HS-27A (cell line): ENCODE measurements at regions not wholly inside any gene's neighbourhood (a gene's known extent, or its start where the extent isn't known, plus 50 kb on each side); places are given as distances from the start of the nearest gene placed in this dataset.
A peak's percentile ranks its signal among the peaks of the same experiment; 100 is the strongest.
"Not testable (repeated sequence)": the region's sequence is repeated elsewhere in the genome, so short reads cannot be mapped to it uniquely, and the experiment has no call there.

Experiments used
- DNase-seq: peaks from one replicate; pipeline ENCODE4 v3.0.0-alpha.2; 2012; ENCODE audit warnings: low read depth, missing footprints

DNA sequence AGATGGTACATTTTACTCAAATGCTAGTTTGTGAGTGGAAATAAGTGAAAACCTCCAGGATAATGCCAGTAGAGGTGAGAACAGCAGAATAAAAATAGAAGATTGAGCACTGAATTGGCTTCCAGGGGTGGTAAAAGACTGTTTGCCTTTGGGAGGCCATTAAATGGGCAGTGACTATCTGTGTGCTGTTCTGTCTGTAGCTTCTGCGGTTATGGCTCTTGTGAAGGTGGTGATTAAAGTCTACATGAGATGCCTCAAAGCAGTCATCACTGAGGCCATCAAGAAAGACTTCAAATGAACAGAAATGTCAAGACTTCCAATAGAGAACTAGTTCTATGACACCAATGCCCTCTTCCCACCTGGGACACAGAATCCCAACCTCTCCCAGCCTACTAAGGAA lies 108.8 kb downstream of the EFHB start:
- no peak for DNase-seq

DNA sequence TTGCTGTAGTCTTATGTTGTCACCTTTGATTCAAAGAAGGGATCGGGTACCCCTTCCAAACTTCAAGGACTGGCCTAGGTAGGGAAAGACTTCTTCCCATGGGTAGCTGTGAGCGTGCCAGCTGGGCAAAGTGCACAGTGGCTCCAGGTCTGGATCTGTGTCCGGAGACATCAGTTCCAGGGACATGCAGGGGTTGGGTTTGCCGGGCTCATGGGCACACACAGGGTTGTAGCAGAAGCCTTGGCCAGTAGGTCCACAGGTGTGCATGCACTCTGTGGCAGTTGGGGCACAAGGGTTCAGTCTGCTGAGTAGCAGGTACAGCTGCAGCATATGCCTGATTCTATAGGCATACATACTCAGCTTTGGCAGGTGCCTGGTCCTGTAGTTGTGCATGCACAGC lies 111.2 kb downstream of the EFHB start:
- DNase-seq, result no peak

- DNase-seq, result no peak
Measured at GRCh38 chr3:19816631-19817030, 117.4 kb downstream of the EFHB start.

GRCh38 chr3:19815805-19816204 lies 118.2 kb downstream of the EFHB start:
- DNase-seq, result no peak

- not testable (repeated sequence) for DNase-seq
Measured at GRCh38 chr3:19813743-19814142, 120.3 kb downstream of the EFHB start.

DNA sequence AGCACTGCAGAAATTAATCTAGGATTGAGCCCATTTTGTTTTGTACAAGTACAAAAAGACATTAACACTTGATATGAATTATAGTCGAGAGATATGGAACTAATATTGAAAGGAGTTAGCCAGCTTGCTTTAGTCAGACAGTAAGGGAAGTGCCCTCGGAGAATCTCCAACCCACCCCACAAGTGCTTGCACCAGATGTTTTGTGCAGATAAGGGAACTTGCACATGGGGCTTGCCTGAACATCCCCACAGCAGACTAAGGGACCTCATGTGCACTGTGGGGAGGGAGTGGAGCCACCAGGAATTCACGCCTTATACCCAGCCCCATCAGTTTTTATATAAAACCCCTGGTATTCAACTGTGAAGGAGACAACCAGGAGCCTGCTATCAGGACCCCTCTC lies 122.3 kb downstream of the EFHB start:
- no peak for DNase-seq

DNA sequence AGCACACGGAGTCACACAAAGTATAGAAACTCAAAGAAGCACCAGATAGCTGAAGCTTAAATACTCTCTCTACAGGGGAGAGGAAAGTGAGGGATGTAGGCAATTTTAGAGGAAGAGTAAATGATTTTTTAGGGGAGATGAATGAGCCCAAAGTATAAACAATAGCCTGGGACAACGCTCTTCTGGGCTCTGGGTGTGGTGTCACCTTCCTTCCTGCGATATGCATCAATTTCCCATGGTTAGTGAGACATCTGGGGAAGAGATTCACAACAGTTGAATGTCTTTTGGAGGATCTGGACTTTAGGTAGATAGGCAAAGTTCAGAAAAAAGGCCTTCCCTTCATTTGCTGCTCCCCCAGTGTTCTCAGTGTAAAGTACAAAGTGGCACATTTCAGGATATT lies 125.2 kb downstream of the EFHB start:
- DNase-seq, result no peak

DNA sequence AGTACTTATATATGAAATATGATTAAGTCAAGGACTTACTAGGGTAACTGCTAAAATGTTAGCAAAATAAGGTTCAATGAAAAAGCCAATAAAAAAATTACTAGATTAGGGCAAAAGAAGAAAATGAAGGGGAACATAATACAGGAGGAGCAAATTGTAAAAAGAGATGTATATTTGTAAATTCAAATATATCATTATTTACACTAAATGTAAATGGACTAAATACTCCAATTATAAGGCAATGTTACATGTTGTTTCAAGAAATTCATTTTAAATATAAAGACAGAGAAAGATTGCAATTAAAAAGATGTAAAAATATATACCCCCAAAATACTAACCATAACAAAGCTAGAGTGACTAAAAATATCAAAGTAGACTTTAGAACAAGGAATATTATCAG lies 134.1 kb downstream of the EFHB start:
- DNase-seq, result no peak

DNA sequence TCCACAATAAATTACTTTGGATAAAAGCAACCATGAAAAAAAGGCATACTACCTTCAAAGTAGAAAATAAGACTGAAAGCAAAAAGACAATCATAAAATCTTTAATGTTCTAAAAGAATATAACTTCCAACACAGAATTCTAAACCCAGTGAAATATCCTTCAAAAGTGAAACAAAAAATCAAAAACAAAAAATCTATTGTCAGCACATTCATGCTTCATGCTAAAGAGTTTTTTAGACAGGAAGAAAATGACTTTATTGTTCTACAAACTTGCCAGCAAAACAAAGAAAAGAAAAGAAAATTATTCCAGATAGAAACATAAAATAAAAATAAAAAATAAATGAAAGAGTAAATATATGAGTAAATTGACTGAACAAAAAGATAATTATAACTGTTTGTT lies 134.9 kb downstream of the EFHB start:
- no peak for DNase-seq

- no peak for DNase-seq
Measured at GRCh38 chr3:19798324-19798723, 135.7 kb downstream of the EFHB start.

GRCh38 chr3:19792388-19792787 lies 141.6 kb downstream of the EFHB start:
- no peak for DNase-seq

GRCh38 chr3:19775765-19776164 lies 158.3 kb downstream of the EFHB start:
- no peak for DNase-seq

- no peak for DNase-seq
Measured at GRCh38 chr3:19769694-19770093, 164.3 kb downstream of the EFHB start.

DNA sequence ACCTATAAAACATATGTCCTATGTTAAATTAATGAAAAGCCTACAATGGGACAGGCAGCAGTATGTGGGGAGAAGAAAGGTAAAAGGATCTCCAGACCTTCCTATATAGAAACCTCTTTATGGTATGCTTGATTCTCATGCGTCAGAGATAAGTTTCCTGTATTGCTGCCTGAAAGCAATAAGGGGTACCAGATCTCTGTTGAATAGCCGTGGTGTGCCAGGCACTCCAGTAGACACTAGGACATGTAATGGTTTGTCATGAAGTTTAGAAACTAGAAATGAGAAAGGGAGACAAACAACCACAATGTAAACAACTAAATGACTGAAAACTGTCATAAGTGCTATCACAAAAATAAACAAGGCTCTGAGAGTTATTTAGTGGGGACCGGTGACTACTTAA lies 168.1 kb downstream of the EFHB start:
- no peak for DNase-seq

GRCh38 chr3:19757773-19758172 lies 176.2 kb downstream of the EFHB start:
- DNase-seq, result peak; percentile 27

DNA sequence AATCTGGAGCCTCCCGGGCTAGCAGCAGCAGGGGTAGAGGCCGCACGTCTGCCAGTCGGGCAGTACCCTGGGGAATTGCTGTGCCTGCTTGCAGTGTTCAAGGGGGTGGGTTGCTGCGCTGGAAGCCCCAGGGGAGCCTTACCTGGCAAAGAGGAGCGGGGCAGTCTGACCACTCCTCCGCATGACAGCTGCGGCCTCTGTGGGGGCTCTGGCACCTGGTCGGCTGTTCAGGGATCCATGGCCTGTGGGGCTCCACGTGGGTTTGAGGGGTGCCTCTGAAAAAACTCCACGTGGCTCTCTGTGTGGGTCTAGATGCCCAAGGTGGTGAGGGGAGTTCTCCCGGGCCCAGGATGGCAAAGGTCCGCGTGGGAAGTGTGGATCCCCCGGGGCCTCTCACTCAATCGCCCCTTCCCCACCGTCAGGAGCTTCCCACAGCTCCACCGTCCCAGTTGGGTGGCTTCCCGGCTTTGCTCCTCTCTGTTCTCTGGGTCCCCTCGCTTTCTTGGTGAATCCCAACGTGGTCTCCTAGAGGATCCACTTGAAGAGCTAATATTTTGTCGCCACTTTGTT lies 184.5 kb downstream of the EFHB start:
- no peak for DNase-seq

DNA sequence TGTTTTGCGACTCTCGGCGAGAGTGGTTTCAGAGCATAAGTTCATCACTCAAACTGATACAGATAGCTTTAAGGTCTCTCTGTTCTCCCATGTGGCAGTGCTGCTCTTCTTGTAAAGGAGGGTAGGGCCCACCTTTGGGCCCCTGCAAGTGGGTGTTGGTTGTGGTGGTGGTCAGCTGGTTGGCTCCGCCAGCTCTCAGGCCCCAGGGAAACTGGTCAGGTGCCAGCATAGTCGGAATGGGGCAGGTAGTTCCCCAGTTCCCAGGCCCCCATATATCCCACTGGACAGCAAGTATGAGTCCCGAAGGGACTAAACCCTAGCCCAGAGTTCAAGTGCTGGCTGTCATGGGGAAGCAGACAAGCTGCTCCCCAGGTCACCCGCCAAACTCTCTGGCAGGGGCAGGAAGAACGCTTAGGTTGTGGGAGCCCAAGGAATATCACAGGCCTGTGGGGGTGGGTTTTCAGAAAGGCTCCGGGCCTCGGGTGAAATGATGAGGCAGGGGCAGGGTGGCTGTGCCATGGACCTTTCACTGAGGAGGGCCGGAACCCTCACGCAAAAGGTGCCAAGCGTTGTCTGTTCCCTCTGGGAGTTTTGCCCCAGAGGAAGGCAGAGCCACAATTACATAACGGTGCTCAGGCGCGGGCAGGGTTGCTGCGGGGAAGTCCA lies 185.1 kb downstream of the EFHB start:
- DNase-seq, result no peak

DNA sequence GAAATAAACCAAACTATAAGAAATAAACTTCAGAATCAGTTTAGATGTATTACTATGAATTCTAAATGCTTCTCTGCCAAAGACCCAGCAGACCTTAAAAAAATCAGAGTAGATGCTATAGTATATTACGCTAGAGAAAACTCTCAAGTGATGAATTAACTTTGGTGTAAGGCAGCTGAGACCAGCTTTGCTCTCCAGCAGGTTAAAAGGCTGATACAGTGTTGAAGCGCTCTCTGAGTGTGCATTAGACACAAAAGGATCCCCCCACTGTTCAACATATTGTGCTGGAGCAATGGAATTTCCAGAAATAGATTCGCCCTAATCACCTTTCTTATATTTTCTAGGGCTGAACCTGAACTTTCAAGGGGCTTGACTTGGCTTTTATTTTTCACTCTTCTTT lies 190.0 kb downstream of the EFHB start:
- no peak for DNase-seq

- DNase-seq, result no peak
Measured at GRCh38 chr3:19742935-19743334, 191.1 kb downstream of the EFHB start.

GRCh38 chr3:19739504-19739903 lies 194.5 kb downstream of the EFHB start:
- no peak for DNase-seq

DNA sequence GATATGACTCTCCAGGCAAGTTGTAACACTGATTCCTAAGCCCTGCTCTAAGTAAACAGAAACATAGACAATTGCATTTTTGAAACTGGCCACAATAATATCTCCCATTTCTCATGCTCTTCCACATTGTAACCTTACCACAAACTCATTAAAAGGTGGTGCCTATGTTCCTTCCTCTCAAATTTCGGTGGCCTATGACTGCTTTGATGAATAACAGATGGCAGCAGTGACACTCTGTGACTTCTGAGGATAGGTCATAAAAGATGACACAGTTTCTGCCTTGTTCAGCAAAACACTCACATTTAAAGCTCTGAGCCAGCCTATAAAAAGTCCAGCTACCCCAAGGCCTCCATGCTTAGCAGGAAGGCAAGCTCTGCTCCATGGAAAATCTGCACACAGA lies 195.2 kb downstream of the EFHB start:
- no peak for DNase-seq

DNA sequence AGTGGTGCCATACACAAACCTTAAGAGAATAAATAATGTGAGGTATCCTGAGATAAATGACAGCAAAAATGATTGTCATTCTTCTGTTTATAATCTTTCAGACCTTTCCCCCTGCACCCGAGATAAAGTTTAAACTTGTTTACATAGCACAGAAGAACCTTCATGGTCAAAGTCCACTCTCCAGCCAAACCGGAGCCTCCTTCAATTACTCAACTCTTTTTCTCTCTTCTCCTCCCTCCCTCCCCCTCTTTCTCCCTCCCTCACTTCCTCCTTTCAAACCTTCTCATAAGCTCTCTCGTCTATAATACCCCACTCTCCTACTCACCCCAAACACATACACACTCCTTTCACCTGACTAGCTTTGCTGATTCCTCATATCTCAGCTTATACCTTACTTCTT lies 198.9 kb downstream of the EFHB start:
- DNase-seq, result no peak

DNA sequence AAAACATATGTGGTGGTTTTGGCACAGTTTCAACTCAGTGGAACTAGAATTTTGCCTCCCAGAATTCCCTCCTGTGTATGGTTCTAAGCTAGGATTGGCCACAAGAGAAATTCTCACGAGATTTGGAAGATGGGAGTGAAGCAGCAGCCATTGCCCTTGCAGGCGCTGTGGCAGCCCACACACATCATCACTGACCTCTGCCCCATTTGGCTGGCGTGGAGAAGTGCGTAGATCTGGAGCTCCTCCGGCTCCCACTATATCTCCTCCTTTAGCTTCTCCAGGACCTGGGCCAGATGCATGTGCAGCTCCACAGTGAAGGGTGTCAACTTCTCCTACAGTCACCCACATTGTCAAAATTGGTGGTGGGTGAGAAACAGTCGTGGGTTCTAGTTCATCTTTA lies 199.6 kb downstream of the EFHB start:
- no peak for DNase-seq

DNA sequence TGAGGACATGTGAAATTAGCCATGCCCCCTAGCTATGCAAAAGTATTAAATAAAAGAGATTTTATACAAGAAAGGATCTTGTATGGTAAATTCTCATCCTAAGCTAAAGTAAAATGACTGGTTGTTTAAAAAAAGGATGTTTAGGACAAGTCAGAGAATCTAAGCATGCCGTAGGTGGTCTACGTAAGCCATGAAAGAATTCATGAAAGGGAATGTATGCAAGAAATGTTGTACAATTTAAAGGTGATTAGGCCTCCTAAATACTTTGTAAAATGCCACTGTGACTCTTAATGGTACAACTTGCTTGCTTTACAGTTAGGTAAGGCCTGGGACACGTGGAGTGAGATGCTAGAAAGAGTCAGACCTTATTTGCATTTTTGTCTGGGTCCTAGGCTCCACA lies 209.0 kb downstream of the EFHB start:
- no peak for DNase-seq
